Heart right ventricle (tissue), 16 donors: ENCODE measurements at regions not wholly inside any gene's neighbourhood (a gene's known extent, or its start where the extent isn't known, plus 50 kb on each side); places are given as distances from the start of the nearest gene placed in this dataset.
A peak's percentile ranks its signal among the peaks of the same experiment; 100 is the strongest.

ENCODE experiments used
- ATAC-seq, 8 donors: fragments of 200-7000 bp; cut with Tn5 transposase; one replicate each; pipeline ENCODE4 v1.9.1; 2020; ENCODE audit warnings: mild to moderate bottlenecking in 8 of 8, moderate library complexity in 8 of 8, moderate number of reproducible peaks in 1 of 8
- DNase-seq, 2 donors: peaks; one replicate each; pipeline ENCODE4 v3.0.0-alpha.2; 2020
- H3K27ac ChIP-seq, 10 donors: fragments of 200-600 bp; sonication (generic) in 2 of 10; one replicate each; pipeline versions ENCODE4 v1.5.0 to v1.8.0; 2020 to 2022; ENCODE audit warnings: mild to moderate bottlenecking in 3 of 10
- H3K27me3 ChIP-seq, 7 donors: fragments of 200-600 bp; one replicate each; pipeline ENCODE4 v1.8.0; 2021 to 2022; ENCODE audit warnings: mild to moderate bottlenecking in 2 of 7
- H3K36me3 ChIP-seq, 9 donors: fragments of 200-600 bp; sonication (generic) in 1 of 9; one replicate each; pipeline versions ENCODE4 v1.5.0 to v1.8.0; 2020 to 2022; ENCODE audit warnings: mild to moderate bottlenecking in 2 of 9
- H3K4me1 ChIP-seq, 9 donors: fragments of 200-600 bp; sonication (generic) in 1 of 9; one replicate each; pipeline versions ENCODE4 v1.5.0 to v1.8.0; 2020 to 2022; ENCODE audit warnings: mild to moderate bottlenecking in 4 of 9
- H3K4me3 ChIP-seq, 10 donors: fragments of 200-600 bp; sonication (generic) in 2 of 10; one replicate each; pipeline versions ENCODE4 v1.5.0 to v1.8.0; 2020 to 2022; ENCODE audit warnings: mild to moderate bottlenecking in 7 of 10, moderate library complexity in 2 of 10
- H3K9me3 ChIP-seq, 11 donors: fragments of 200-600 bp in 10 of 11; sonication (generic) in 2 of 11; one replicate each; pipeline versions ENCODE4 v1.5.0 to v1.8.0; 2013 to 2022; ENCODE audit warnings: mild to moderate bottlenecking in 2 of 11, control low read depth in 1 of 11, moderate library complexity in 1 of 11
- CTCF ChIP-seq, 9 donors: fragments of 200-600 bp; sonication (generic) in 2 of 9; IDR thresholded peaks; one replicate each; pipeline versions ENCODE4 v1.5.0 to v1.8.0; 2021 to 2022; ENCODE audit warnings: antibody characterized with exemption in 9 of 9, mild to moderate bottlenecking in 5 of 9, moderate library complexity in 1 of 9
- WGBS, 2 donors: extraction: QIAGEN DNeasy Blood & Tissue Kit; methylation state at CpG; one replicate each; pipeline ENCODE4 v1.1.7; 2013; ENCODE audit warnings: inconsistent platforms in 1 of 2; 5-methylcytosine and 5-hydroxymethylcytosine counted together
- intact Hi-C, 10 donors: fragments of 100-400 bp; cut with DNase I; formaldehyde crosslinking; loops; one replicate each; pipeline versions ENCODE4 v1.11.1 to v1.14.2; 2022
- donor health status: Arrhythmogenic right ventricular cardiomyopathy.
- donor health status: ischemic (EF 13 %, LVEDD 7.1; RV severe dilation, severe dysfunction).
- donor health status: healthy with polysubstance abuse.
- donor health status: DM: no; HTN: yes; CAD: no.
- donor health status: DM: no; HTN: no; CAD: no.
- donor health status: ischemic (EF 25% LVEDD 6.9; RV normal size, moderate dysfunction).
- donor health status: ischemic (EF 25% LVEDD 5.7; RV mildly dilated, moderate dysfunction).
- donor health status: healthy.
- donor health status: DM: yes; HTN: yes; CAD: no.
- donor health status: Ischemic cardiomyopathy.
- donor health status: ischemic (EF 35%, LVEDD 5.7; RV mildly dilated, moderate dysfunction).
- donor health status: nonischemic (EF 11% LVEDD 7.7; RV severe dilation, severe dysfunction).
- donor health status: DM: yes; HTN: yes; CAD: no.
- donor health status: PGD.
- donor health status: ischemic (EF 29% LVEDD 5.4; RV normal size, mild dysfunction).
- donor health status: nonischemic (EF 23%, LVEDD 6.1; RV moderate dilation, normal function).

DNA sequence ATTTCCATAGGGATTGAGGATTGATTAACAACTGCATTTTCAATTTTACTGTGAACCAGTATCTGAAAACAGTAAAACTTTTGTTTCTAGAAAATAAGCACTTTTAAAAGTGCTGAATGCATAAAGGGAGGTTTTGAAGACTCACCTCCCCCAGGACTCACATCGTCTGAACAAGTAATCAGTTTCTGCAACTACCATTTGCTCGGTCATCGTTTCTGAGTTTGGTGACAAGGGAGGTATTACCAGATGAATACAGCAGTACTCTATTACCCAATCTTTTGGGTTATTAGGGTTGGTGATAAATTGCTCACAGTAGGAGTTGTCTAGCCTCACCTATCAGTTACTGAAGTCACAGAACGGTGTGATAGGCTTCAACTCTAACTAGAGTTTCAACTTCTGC lies 234.5 kb upstream of the FN1 start:
- Histone ChIP-seq H3K27me3 (peaks cover 0 to 17% (median 0%) of the 10 kb centered on the region in 7 donors), H3K27ac (no peak overlapping the region), H3K9me3 (peaks cover 0 to 21% (median 0%) of the 10 kb centered on the region in 11 donors), H3K4me3 (no peak overlapping the region), H3K36me3 (no peaks in the 10 kb centered on the region), H3K4me1 (peaks cover 0 to 18% (median 14%) of the 10 kb centered on the region in 9 donors)
- ATAC-seq (no peak), DNase-seq (no peak)
- TF ChIP-seq CTCF (IDR thresholded peaks at IDR 0.05): no peak
- intact Hi-C loops: no loop called here
- 71 to 80% methylated on average over 4 of the region's 4 CpGs for WGBS, 2 donors

DNA sequence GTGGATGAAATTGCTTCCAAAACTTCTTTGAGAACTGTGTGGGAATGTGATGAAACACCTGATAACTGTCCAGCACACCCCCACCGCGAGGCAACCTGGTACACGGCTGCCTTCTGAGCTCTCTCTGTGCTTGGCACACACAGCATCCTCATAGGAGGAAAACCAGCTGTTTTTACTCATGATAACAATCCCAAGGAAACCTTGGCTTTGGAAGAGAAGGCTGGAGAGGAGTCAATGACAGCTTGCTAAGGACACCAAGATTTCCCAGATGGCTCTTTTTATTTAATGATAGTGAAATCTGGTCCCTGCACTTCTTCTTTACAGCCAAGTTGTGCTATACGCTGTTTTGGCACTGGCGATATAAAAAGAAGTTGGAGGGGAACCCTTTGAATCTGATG lies 232.5 kb upstream of the FN1 start:
- WGBS, 2 donors: 24 to 36% methylated on average over 5 of the region's 5 CpGs
- peaks cover 0 to 17% (median 0%) of the 10 kb centered on the region in 7 donors for H3K27me3 ChIP-seq
- H3K36me3 ChIP-seq: no peaks in the 10 kb centered on the region
- H3K4me3 ChIP-seq: no peak overlapping the region
- DNase-seq (no peak), ATAC-seq (peak in 4 of 8 donors; percentile 22 to 47 (median 34))
- H3K9me3 ChIP-seq: peaks cover 0 to 13% (median 0%) of the 10 kb centered on the region in 11 donors
- intact Hi-C loops: no loop called here
- H3K4me1 ChIP-seq: peaks cover 0 to 31% (median 14%) of the 10 kb centered on the region in 9 donors
- no peak overlapping the region for H3K27ac ChIP-seq
- TF ChIP-seq CTCF (IDR thresholded peaks at IDR 0.05): no peak

GRCh38 chr2:215667585-215668377 lies 231.9 kb upstream of the FN1 start:
- Histone ChIP-seq H3K4me1 (peaks cover 0 to 31% (median 14%) of the 10 kb centered on the region in 9 donors), H3K36me3 (no peaks in the 10 kb centered on the region), H3K27me3 (peaks cover 0 to 17% (median 0%) of the 10 kb centered on the region in 7 donors), H3K27ac (no peak overlapping the region), H3K9me3 (peaks cover 0 to 7% (median 0%) of the 10 kb centered on the region in 11 donors), H3K4me3 (no peak overlapping the region)
- ATAC-seq: peak in 1 of 8 donors; percentile 27
- intact Hi-C loops: no loop called here
- DNase-seq: no peak
- WGBS, 2 donors: 41 to 52% methylated on average over 10 of the region's 10 CpGs
- TF ChIP-seq CTCF (IDR thresholded peaks at IDR 0.05): no peak

- H3K27me3 ChIP-seq: peaks cover 0 to 10% (median 0%) of the 10 kb centered on the region in 7 donors
- TF ChIP-seq CTCF (IDR thresholded peaks at IDR 0.05): no peak
- no peaks in the 10 kb centered on the region for H3K9me3 ChIP-seq
- peaks cover 0 to 31% (median 14%) of the 10 kb centered on the region in 9 donors for H3K4me1 ChIP-seq
- 74 to 76% methylated on average over 3 of the region's 3 CpGs for WGBS, 2 donors
- no peaks in the 10 kb centered on the region for H3K36me3 ChIP-seq
- H3K4me3 ChIP-seq: no peak overlapping the region
- DNase-seq (no peak), ATAC-seq (peak in 2 of 8 donors; percentile 14 to 89)
- intact Hi-C loops: no loop called here
- peak overlapping the region in 1 of 10 donors; percentile 31 for H3K27ac ChIP-seq
Observed at GRCh38 chr2:215664847-215665525, 229.1 kb upstream of the FN1 start.
